ENCODE measurements at regions not wholly inside any gene's neighbourhood (a gene's known extent, or its start where the extent isn't known, plus 50 kb on each side); places are given as distances from the start of the nearest gene placed in this dataset.
"Not testable (repeated sequence)": the region's sequence is repeated elsewhere in the genome, so short reads cannot be mapped to it uniquely, and the experiment has no call there.

DNA sequence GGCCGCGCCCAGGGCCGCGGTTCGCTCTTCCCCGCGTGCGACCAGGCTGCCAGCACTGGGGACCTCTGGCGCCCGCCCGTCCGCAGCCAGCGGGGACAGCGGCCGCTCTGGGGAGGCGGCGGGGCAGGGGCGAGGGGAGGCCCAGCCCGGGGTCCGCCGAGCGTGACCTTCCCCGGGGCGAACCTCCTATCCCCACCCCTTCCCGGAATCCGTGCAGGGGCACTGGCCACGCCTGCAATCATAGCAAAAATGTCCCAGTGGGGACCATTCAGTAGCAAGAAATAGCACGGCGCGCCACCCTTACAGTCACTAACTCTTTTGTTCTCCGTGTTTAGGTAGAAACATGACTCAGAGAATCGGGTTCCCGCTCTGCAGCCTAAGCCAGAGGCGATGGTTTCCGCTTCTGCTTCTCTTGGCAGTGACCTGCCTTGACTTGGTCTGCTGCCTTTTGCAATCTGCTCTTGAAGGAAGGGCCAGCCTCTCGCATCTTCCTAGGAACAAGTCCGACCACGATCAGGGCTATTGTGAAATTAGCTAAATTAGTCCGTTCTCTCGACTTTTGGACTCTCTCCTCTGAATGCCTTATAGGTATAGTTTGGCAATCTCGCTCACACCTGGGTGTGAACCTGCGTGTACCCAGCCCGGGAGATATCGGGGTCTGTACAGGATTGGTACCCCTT, 79.3 kb upstream of the ACBD5 start:
- H3K4me1 Mint-ChIP-seq (ENCODE audit: low read depth) = peaks cover 9% of the 10 kb centered on the region
- H3K4me3 Mint-ChIP-seq (ENCODE audit: low read depth) = peak overlapping the region; percentile 60
- no peak for DNase-seq (ENCODE audit: low spot score)
- H3K36me3 Mint-ChIP-seq (ENCODE audit: low read depth) = no peaks in the 10 kb centered on the region
- intact Hi-C loops (cut with micrococcal nuclease) = no loop called here
- H3K9me3 Mint-ChIP-seq = no peaks in the 10 kb centered on the region
- H3K27me3 Mint-ChIP-seq (ENCODE audit: low read depth) = peaks cover 18% of the 10 kb centered on the region
- H3K27ac Mint-ChIP-seq = no peak overlapping the region

- intact Hi-C loops (cut with micrococcal nuclease); DNase-seq (ENCODE audit: low spot score); H3K9me3 Mint-ChIP-seq: not testable (repeated sequence)
These were observed 78.5 kb upstream of the ACBD5 start for GRCh38 chr10:27319139-27319538.

DNA sequence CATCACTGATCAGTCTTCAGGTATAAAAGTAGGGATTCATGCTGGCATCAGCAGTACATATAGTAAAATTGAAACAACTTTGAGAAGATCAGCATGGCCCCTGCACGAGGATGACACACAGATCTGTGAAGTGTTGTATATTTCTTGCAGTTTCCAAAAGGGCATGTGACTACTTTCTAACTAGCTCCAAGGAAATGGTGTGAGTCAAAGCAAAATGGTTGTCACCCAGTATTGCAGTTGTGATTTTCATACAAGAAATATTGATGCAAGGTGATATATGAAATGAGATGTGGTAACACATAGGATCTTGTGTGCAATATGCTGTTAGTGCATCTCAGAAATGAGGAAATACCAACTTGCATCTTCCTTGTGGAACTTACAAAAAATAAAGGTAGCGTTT, 74.5 kb upstream of the ACBD5 start:
- H3K36me3 Mint-ChIP-seq (ENCODE audit: low read depth); H3K9me3 Mint-ChIP-seq; H3K4me3 Mint-ChIP-seq (ENCODE audit: low read depth); H3K27ac Mint-ChIP-seq; DNase-seq (ENCODE audit: low spot score); intact Hi-C loops (cut with micrococcal nuclease): not testable (repeated sequence)
- Mint-ChIP-seq H3K4me1 (ENCODE audit: low read depth) (peaks cover 13% of the 10 kb centered on the region), H3K27me3 (ENCODE audit: low read depth) (peaks cover 12% of the 10 kb centered on the region)

More at GRCh38 chr10:27319139-27319538, 78.5 kb upstream of the ACBD5 start:
- Mint-ChIP-seq H3K27me3 (ENCODE audit: low read depth) (peaks cover 20% of the 10 kb centered on the region), H3K4me3 (ENCODE audit: low read depth) (peak overlapping the region; percentile 60), H3K4me1 (ENCODE audit: low read depth) (peaks cover 15% of the 10 kb centered on the region)
- H3K36me3 Mint-ChIP-seq (ENCODE audit: low read depth); H3K27ac Mint-ChIP-seq: not testable (repeated sequence)

DNA sequence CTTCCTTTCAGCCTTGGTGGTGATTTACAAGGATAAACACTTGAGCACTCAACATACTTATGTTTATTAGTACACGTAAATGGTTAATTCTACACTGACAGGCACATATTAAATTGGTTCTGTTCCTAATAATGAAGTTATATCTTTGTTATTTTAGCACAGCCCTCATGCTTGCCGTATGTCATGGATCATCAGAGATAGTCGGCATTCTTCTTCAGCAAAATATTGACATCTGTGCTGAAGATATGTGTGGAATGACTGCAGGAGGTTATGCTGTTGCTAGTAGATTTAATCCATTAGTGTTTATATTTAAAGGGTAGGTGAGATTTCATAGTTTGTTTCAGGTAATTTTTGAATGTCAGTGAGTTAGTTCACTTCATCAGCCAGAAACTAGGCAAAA, 73.0 kb upstream of the ACBD5 start:
- intact Hi-C loops (cut with micrococcal nuclease); H3K36me3 Mint-ChIP-seq (ENCODE audit: low read depth): not testable (repeated sequence)

DNA sequence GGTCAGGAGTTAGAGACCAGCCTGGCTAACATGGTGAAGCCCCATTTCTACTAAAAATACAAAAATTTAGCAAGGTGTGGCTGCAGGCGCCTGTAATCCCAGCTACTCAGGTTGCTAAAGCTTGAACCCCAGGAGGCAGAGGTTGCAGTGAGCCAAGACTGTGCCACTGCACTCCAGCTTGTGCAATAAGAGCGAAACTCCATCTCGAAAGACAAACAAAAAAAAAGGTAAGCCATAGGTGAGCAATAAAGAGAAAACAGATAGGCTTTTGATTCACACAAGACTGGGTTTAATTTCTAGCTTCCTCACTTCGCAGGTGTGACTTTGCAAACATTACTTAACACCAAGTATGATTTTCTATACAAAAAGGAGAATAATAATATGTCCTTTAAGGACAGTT, 72.3 kb upstream of the ACBD5 start:
- no peaks in the 10 kb centered on the region for H3K36me3 Mint-ChIP-seq (ENCODE audit: low read depth)
- peaks cover 10% of the 10 kb centered on the region for H3K4me1 Mint-ChIP-seq (ENCODE audit: low read depth)
- intact Hi-C loops (cut with micrococcal nuclease) = no loop called here
- H3K27me3 Mint-ChIP-seq (ENCODE audit: low read depth) = peaks cover 8% of the 10 kb centered on the region
- no peak for DNase-seq (ENCODE audit: low spot score)
- H3K9me3 Mint-ChIP-seq = no peaks in the 10 kb centered on the region
- no peak overlapping the region for H3K27ac Mint-ChIP-seq
- no peak overlapping the region for H3K4me3 Mint-ChIP-seq (ENCODE audit: low read depth)

More for the DNA sequence above, 73.0 kb upstream of the ACBD5 start:
- H3K4me1 Mint-ChIP-seq (ENCODE audit: low read depth); H3K27ac Mint-ChIP-seq; H3K4me3 Mint-ChIP-seq (ENCODE audit: low read depth); H3K27me3 Mint-ChIP-seq (ENCODE audit: low read depth); H3K9me3 Mint-ChIP-seq; DNase-seq (ENCODE audit: low spot score): not testable (repeated sequence)

- H3K27ac Mint-ChIP-seq; H3K4me3 Mint-ChIP-seq (ENCODE audit: low read depth); DNase-seq (ENCODE audit: low spot score); H3K27me3 Mint-ChIP-seq (ENCODE audit: low read depth); intact Hi-C loops (cut with micrococcal nuclease); H3K4me1 Mint-ChIP-seq (ENCODE audit: low read depth); H3K9me3 Mint-ChIP-seq; H3K36me3 Mint-ChIP-seq (ENCODE audit: low read depth): not testable (repeated sequence)
These were observed 71.2 kb upstream of the ACBD5 start for GRCh38 chr10:27311809-27312208.

DNA sequence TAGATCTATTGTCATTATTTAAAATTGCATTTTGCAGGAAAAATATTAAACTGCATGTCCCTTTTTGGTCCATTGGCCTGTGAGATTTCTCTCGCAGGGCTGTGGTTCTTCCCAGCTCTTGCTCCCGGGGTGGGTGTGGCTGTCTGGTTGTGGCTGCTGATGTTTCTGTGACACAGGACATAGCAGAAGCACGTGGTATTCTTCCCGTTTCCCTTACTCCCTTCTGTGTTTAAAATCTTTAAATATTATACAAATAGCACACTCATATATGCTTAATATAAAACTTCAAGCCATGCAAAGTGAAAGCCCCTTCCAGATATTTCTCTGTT, 57.9 kb upstream of the ACBD5 start:
- H3K27ac Mint-ChIP-seq; H3K9me3 Mint-ChIP-seq; intact Hi-C loops (cut with micrococcal nuclease); H3K4me3 Mint-ChIP-seq (ENCODE audit: low read depth); H3K36me3 Mint-ChIP-seq (ENCODE audit: low read depth); H3K4me1 Mint-ChIP-seq (ENCODE audit: low read depth); DNase-seq (ENCODE audit: low spot score): not testable (repeated sequence)
- peaks cover 12% of the 10 kb centered on the region for H3K27me3 Mint-ChIP-seq (ENCODE audit: low read depth)

DNA sequence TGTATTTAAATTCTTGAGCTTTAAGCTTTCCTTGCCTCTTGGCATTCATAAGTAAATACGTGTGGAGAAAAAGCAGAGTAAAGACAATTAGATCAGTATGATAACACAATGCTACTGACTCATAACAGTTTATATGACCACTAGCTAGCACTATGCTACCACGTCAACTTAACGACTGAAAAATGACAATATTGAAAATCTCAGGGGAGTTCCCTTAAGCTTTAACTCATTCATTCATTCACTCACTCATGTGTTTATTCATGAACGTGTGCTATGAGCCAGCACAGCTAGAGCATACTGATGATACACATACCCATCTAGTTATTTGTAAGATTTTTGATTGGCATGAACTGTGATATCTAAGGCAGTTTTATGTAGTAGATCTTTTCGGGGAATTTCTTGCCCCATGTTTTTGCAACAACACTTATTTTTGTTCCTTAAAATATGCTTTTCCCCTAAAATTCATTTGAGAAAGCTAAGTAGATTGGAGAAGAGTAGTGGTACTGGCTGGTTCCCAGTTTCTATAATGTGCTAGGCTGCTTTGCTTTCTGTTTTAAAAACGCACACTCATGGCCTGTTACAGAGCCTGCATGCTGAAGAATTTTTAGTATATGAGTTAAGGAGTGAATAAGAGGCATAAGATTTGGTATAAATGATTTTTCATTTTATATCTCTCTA, 57.4 kb upstream of the ACBD5 start:
- H3K4me3 Mint-ChIP-seq (ENCODE audit: low read depth) = no peak overlapping the region
- H3K4me1 Mint-ChIP-seq (ENCODE audit: low read depth) = peaks cover 6% of the 10 kb centered on the region
- DNase-seq (ENCODE audit: low spot score) = no peak
- intact Hi-C loops (cut with micrococcal nuclease) = no loop called here
- H3K27ac Mint-ChIP-seq = no peak overlapping the region
- peaks cover 12% of the 10 kb centered on the region for H3K27me3 Mint-ChIP-seq (ENCODE audit: low read depth)
- no peaks in the 10 kb centered on the region for H3K36me3 Mint-ChIP-seq (ENCODE audit: low read depth)
- no peaks in the 10 kb centered on the region for H3K9me3 Mint-ChIP-seq

DNA sequence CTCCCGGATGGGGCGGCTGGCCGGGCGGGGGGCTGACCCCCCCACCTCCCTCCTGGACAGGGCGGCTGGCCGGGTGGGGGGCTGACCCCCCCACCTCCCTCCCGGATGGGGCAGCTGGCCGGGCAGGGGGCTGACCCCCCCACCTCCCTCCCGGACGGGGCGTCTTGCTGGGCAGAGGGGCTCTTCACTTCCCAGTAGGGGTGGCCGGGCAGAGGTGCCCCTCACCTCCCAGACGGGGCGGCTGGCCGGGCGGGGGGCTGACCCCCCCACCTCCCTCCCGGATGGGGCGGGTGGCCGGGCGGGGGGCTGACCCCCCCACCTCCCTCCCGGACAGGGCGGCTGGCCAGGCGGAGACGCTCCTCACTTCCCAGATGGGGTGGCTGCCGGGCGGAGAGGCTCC, 55.7 kb upstream of the ACBD5 start:
- H3K27me3 Mint-ChIP-seq (ENCODE audit: low read depth); DNase-seq (ENCODE audit: low spot score); H3K9me3 Mint-ChIP-seq; intact Hi-C loops (cut with micrococcal nuclease); H3K27ac Mint-ChIP-seq; H3K36me3 Mint-ChIP-seq (ENCODE audit: low read depth); H3K4me3 Mint-ChIP-seq (ENCODE audit: low read depth): not testable (repeated sequence)
- peaks cover 13% of the 10 kb centered on the region for H3K4me1 Mint-ChIP-seq (ENCODE audit: low read depth)

GRCh38 chr10:27291253-27291895, 50.8 kb upstream of the ACBD5 start:
- H3K27me3 Mint-ChIP-seq (ENCODE audit: low read depth); DNase-seq (ENCODE audit: low spot score); H3K9me3 Mint-ChIP-seq; intact Hi-C loops (cut with micrococcal nuclease); H3K36me3 Mint-ChIP-seq (ENCODE audit: low read depth): not testable (repeated sequence)
- Mint-ChIP-seq H3K4me3 (ENCODE audit: low read depth) (peak overlapping the region; percentile 39), H3K27ac (peak overlapping the region; percentile 12), H3K4me1 (ENCODE audit: low read depth) (peaks cover 12% of the 10 kb centered on the region)

All from activated T-helper 2 cell treated with anti-CD3 and anti-CD28 coated beads, Interferon-gamma antibody, Interleukin-2, Interleukin-4, amounts not matched to agents 10 μg/mL and 5 μg/mL and 100 μg/mL, durations not matched to agents 14 hours and 24 hours and 36 hours (primary cell).